ENCODE measurements at regions not wholly inside any gene's neighbourhood (a gene's known extent, or its start where the extent isn't known, plus 50 kb on each side); places are given as distances from the start of the nearest gene placed in this dataset.

DNA sequence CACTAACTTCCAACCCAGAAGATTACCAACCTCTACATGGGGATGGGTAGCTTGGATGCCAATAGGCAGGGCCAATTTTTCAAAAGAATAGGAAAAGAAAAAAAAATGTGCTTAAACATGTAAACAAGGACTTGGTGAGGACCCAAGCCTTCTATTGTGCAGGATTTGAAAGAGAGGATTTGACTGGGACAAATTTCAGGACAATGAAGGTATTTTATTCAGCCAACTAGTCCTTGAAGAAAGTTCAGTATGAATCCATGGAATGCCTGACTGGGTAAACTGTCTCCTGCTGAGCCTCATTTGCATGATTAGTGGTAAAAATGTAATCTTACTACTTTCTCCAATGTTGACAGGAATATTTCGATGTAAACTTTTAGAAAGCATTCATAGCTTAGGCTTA, 192.5 kb upstream of the RORB start:
- no peaks in the 10 kb centered on the region for H3K36me3 Mint-ChIP-seq (ENCODE audit: low read depth)
- no peak overlapping the region for H3K4me3 Mint-ChIP-seq

GRCh38 chr9:74309654-74310053, 187.5 kb upstream of the RORB start:
- Mint-ChIP-seq H3K4me1 (ENCODE audit: low read depth) (no peaks in the 10 kb centered on the region), H3K36me3 (ENCODE audit: low read depth) (no peaks in the 10 kb centered on the region), H3K4me3 (no peak overlapping the region), H3K9me3 (peaks cover 27% of the 10 kb centered on the region), H3K27me3 (ENCODE audit: insufficient read depth) (peaks cover 1% of the 10 kb centered on the region; the same call in 1 of the 2 replicates), H3K27ac (no peak overlapping the region)
- DNase-seq = no peak
- TF ChIP-seq, protein P1, sequence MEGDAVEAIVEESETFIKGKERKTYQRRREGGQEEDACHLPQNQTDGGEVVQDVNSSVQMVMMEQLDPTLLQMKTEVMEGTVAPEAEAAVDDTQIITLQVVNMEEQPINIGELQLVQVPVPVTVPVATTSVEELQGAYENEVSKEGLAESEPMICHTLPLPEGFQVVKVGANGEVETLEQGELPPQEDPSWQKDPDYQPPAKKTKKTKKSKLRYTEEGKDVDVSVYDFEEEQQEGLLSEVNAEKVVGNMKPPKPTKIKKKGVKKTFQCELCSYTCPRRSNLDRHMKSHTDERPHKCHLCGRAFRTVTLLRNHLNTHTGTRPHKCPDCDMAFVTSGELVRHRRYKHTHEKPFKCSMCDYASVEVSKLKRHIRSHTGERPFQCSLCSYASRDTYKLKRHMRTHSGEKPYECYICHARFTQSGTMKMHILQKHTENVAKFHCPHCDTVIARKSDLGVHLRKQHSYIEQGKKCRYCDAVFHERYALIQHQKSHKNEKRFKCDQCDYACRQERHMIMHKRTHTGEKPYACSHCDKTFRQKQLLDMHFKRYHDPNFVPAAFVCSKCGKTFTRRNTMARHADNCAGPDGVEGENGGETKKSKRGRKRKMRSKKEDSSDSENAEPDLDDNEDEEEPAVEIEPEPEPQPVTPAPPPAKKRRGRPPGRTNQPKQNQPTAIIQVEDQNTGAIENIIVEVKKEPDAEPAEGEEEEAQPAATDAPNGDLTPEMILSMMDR (IDR thresholded peaks at IDR 0.05) = no peak

More for the DNA sequence above, 192.5 kb upstream of the RORB start:
- Mint-ChIP-seq H3K4me1 (ENCODE audit: low read depth) (no peaks in the 10 kb centered on the region), H3K27me3 (ENCODE audit: insufficient read depth) (no peaks in the 10 kb centered on the region), H3K9me3 (peaks cover 4% of the 10 kb centered on the region), H3K27ac (no peak overlapping the region)
- no peak for DNase-seq
- TF ChIP-seq, protein P1 (IDR thresholded peaks at IDR 0.05) = no peak

DNA sequence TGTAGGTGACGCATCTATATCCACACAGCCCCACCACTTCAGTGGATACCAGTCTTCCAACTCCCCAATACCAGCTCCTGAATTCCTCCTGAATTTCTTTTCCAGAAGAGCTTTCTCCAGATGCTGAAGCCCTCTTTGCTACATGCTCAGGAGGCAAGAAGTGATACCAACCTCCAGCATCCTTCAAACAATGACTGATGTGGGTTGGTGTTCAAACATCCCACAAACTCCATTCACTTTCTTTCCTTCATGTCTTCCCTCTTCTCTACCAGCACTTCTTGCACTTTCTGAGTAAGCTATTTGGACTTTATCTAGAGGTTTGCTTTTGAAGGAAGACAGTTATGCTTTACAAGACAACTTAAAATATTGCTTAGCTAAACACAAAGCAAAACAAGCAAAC, 179.9 kb upstream of the RORB start:
- Mint-ChIP-seq H3K4me1 (ENCODE audit: low read depth) (no peaks in the 10 kb centered on the region), H3K4me3 (no peak overlapping the region), H3K27me3 (ENCODE audit: insufficient read depth) (no peaks in the 10 kb centered on the region), H3K27ac (no peak overlapping the region), H3K9me3 (peaks cover 59% of the 10 kb centered on the region), H3K36me3 (ENCODE audit: low read depth) (no peaks in the 10 kb centered on the region)
- TF ChIP-seq, protein P1 (IDR thresholded peaks at IDR 0.05) = no peak
- no peak for DNase-seq

DNA sequence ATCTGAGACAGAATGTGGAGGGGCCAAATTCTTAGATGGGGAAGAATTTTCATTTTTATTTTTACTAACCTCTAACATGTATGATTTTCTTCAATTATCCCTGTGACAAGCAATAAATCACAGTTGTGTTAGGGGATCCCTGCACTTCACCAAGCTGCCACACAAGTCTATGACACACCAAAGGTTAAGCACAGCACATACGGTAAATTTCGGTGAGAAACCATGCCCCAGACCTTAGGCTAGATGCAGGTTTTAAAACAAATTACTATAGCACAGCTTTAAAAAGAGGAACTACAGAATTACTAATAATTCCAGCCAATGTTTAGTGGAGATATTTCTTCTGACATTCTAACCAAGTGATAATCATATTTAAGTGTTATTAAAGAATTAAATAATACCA, 175.7 kb upstream of the RORB start:
- H3K36me3 Mint-ChIP-seq (ENCODE audit: low read depth) = no peaks in the 10 kb centered on the region
- H3K9me3 Mint-ChIP-seq = peaks cover 44% of the 10 kb centered on the region
- TF ChIP-seq, protein P1 (IDR thresholded peaks at IDR 0.05) = no peak
- H3K27me3 Mint-ChIP-seq (ENCODE audit: insufficient read depth) = no peaks in the 10 kb centered on the region
- no peaks in the 10 kb centered on the region for H3K4me1 Mint-ChIP-seq (ENCODE audit: low read depth)
- no peak for DNase-seq
- no peak overlapping the region for H3K27ac Mint-ChIP-seq
- H3K4me3 Mint-ChIP-seq = no peak overlapping the region

GRCh38 chr9:74322661-74323314, 174.3 kb upstream of the RORB start:
- H3K9me3 Mint-ChIP-seq = peaks cover 31% of the 10 kb centered on the region
- H3K27me3 Mint-ChIP-seq (ENCODE audit: insufficient read depth) = no peaks in the 10 kb centered on the region
- no peaks in the 10 kb centered on the region for H3K4me1 Mint-ChIP-seq (ENCODE audit: low read depth)
- TF ChIP-seq, protein P1 (IDR thresholded peaks at IDR 0.05) = no peak
- H3K27ac Mint-ChIP-seq = no peak overlapping the region
- no peaks in the 10 kb centered on the region for H3K36me3 Mint-ChIP-seq (ENCODE audit: low read depth)
- DNase-seq = no peak
- H3K4me3 Mint-ChIP-seq = no peak overlapping the region
